Muscle layer of colon (tissue), 2 donors: ENCODE measurements at regions not wholly inside any gene's neighbourhood (a gene's known extent, or its start where the extent isn't known, plus 50 kb on each side); places are given as distances from the start of the nearest gene placed in this dataset.
"Not testable (repeated sequence)": the region's sequence is repeated elsewhere in the genome, so short reads cannot be mapped to it uniquely, and the experiment has no call there.

Experiments used
- H3K27ac ChIP-seq: one replicate; pipeline ENCODE4 v1.7.0; 2013; ENCODE audit warnings: low read depth, mild to moderate bottlenecking, low read length, moderate library complexity
- H3K27me3 ChIP-seq, 2 donors: one replicate each; pipeline ENCODE4 v1.7.0; 2013; ENCODE audit warnings: low read length in 2 of 2, mild to moderate bottlenecking in 2 of 2; ENCODE audit not compliant: insufficient read depth in 2 of 2, control insufficient read depth in 1 of 2
- H3K36me3 ChIP-seq: one replicate; pipeline ENCODE4 v1.7.0; 2013; ENCODE audit warnings: mild to moderate bottlenecking, low read length; ENCODE audit not compliant: insufficient read depth
- H3K4me1 ChIP-seq: one replicate; pipeline ENCODE4 v1.7.0; 2013; ENCODE audit warnings: mild to moderate bottlenecking, low read length; ENCODE audit not compliant: insufficient read depth
- H3K4me3 ChIP-seq, 2 donors: one replicate each; pipeline ENCODE4 v1.7.0; 2013; ENCODE audit warnings: low read length in 2 of 2, low read depth in 1 of 2, mild to moderate bottlenecking in 1 of 2, moderate library complexity in 1 of 2
- H3K9ac ChIP-seq: one replicate; pipeline ENCODE4 v1.7.0; 2013; ENCODE audit warnings: low read length
- H3K9me3 ChIP-seq: one replicate; pipeline ENCODE4 v1.7.0; 2013; ENCODE audit warnings: mild to moderate bottlenecking, low read length
- donor health status: abdominal sarcoma.
- donor health status: Adenocarcinoma of cecum.

GRCh38 chr1:118828038-118828437 is 160.1 kb downstream of the TBX15 start:
- H3K27ac ChIP-seq, result no peak overlapping the region
- no peak overlapping the region for H3K4me3 ChIP-seq
- no peaks in the 10 kb centered on the region for H3K9me3 ChIP-seq
- H3K36me3 ChIP-seq, result no peaks in the 10 kb centered on the region
- no peaks in the 10 kb centered on the region for H3K27me3 ChIP-seq
- no peak overlapping the region for H3K9ac ChIP-seq
- H3K4me1 ChIP-seq, result no peaks in the 10 kb centered on the region

GRCh38 chr1:118827636-118828035 is 160.5 kb downstream of the TBX15 start:
- Histone ChIP-seq H3K27me3 (no peaks in the 10 kb centered on the region), H3K4me3 (no peak overlapping the region), H3K9me3 (no peaks in the 10 kb centered on the region), H3K36me3 (no peaks in the 10 kb centered on the region), H3K4me1 (no peaks in the 10 kb centered on the region), H3K27ac (no peak overlapping the region), H3K9ac (no peak overlapping the region)

GRCh38 chr1:118827207-118827606 is 160.9 kb downstream of the TBX15 start:
- H3K27me3 ChIP-seq, result no peaks in the 10 kb centered on the region
- H3K4me1 ChIP-seq, result no peaks in the 10 kb centered on the region
- no peak overlapping the region for H3K9ac ChIP-seq
- no peaks in the 10 kb centered on the region for H3K9me3 ChIP-seq
- no peaks in the 10 kb centered on the region for H3K36me3 ChIP-seq
- H3K4me3 ChIP-seq, result no peak overlapping the region
- no peak overlapping the region for H3K27ac ChIP-seq

- Histone ChIP-seq H3K4me3 (no peak overlapping the region), H3K27ac (no peak overlapping the region), H3K9ac (no peak overlapping the region), H3K9me3 (no peaks in the 10 kb centered on the region), H3K36me3 (no peaks in the 10 kb centered on the region), H3K27me3 (no peaks in the 10 kb centered on the region), H3K4me1 (no peaks in the 10 kb centered on the region)
Measured at GRCh38 chr1:118826669-118827068, 161.5 kb downstream of the TBX15 start.

GRCh38 chr1:118825619-118826018 is 162.5 kb downstream of the TBX15 start:
- H3K36me3 ChIP-seq, result no peaks in the 10 kb centered on the region
- H3K4me1 ChIP-seq, result no peaks in the 10 kb centered on the region
- no peaks in the 10 kb centered on the region for H3K27me3 ChIP-seq
- H3K27ac ChIP-seq, result no peak overlapping the region
- H3K4me3 ChIP-seq, result no peak overlapping the region
- H3K9ac ChIP-seq, result no peak overlapping the region
- no peaks in the 10 kb centered on the region for H3K9me3 ChIP-seq

GRCh38 chr1:118821801-118822200 is 166.3 kb downstream of the TBX15 start:
- Histone ChIP-seq H3K27ac (no peak overlapping the region), H3K9me3 (no peaks in the 10 kb centered on the region), H3K9ac (no peak overlapping the region), H3K27me3 (no peaks in the 10 kb centered on the region), H3K4me1 (no peaks in the 10 kb centered on the region), H3K36me3 (no peaks in the 10 kb centered on the region), H3K4me3 (no peak overlapping the region)

GRCh38 chr1:118820864-118821263 is 167.3 kb downstream of the TBX15 start:
- no peak overlapping the region for H3K4me3 ChIP-seq
- H3K27ac ChIP-seq, result no peak overlapping the region
- no peaks in the 10 kb centered on the region for H3K9me3 ChIP-seq
- H3K9ac ChIP-seq, result no peak overlapping the region
- H3K27me3 ChIP-seq, result no peaks in the 10 kb centered on the region
- no peaks in the 10 kb centered on the region for H3K4me1 ChIP-seq
- H3K36me3 ChIP-seq, result no peaks in the 10 kb centered on the region

- H3K27ac ChIP-seq, result no peak overlapping the region
Measured at GRCh38 chr1:118815909-118816308, 172.2 kb downstream of the TBX15 start.

GRCh38 chr1:118812555-118812954 is 175.6 kb downstream of the TBX15 start:
- no peaks in the 10 kb centered on the region for H3K4me1 ChIP-seq
- no peaks in the 10 kb centered on the region for H3K9me3 ChIP-seq
- no peaks in the 10 kb centered on the region for H3K36me3 ChIP-seq
- no peak overlapping the region for H3K9ac ChIP-seq
- H3K4me3 ChIP-seq, result no peak overlapping the region
- no peak overlapping the region for H3K27ac ChIP-seq
- no peaks in the 10 kb centered on the region for H3K27me3 ChIP-seq

More at GRCh38 chr1:118815909-118816308, 172.2 kb downstream of the TBX15 start:
- Histone ChIP-seq H3K27me3 (no peaks in the 10 kb centered on the region), H3K4me1 (no peaks in the 10 kb centered on the region), H3K9me3 (no peaks in the 10 kb centered on the region), H3K9ac (no peak overlapping the region), H3K36me3 (no peaks in the 10 kb centered on the region), H3K4me3 (no peak overlapping the region)

GRCh38 chr1:118811156-118811555 is 177.0 kb downstream of the TBX15 start:
- no peak overlapping the region for H3K9ac ChIP-seq
- H3K27ac ChIP-seq, result no peak overlapping the region
- H3K9me3 ChIP-seq, result no peaks in the 10 kb centered on the region
- no peak overlapping the region for H3K4me3 ChIP-seq
- no peaks in the 10 kb centered on the region for H3K36me3 ChIP-seq
- no peaks in the 10 kb centered on the region for H3K4me1 ChIP-seq
- H3K27me3 ChIP-seq, result no peaks in the 10 kb centered on the region

- no peak overlapping the region for H3K9ac ChIP-seq
- H3K27me3 ChIP-seq, result no peaks in the 10 kb centered on the region
- H3K4me1 ChIP-seq, result no peaks in the 10 kb centered on the region
- H3K4me3 ChIP-seq, result no peak overlapping the region
- no peak overlapping the region for H3K27ac ChIP-seq
- no peaks in the 10 kb centered on the region for H3K9me3 ChIP-seq
- H3K36me3 ChIP-seq, result no peaks in the 10 kb centered on the region
Measured at GRCh38 chr1:118809586-118809985, 178.6 kb downstream of the TBX15 start.

GRCh38 chr1:118803128-118803527 is 185.0 kb downstream of the TBX15 start:
- H3K9ac ChIP-seq, H3K27me3 ChIP-seq, H3K36me3 ChIP-seq, H3K27ac ChIP-seq, H3K9me3 ChIP-seq, H3K4me3 ChIP-seq, H3K4me1 ChIP-seq: not testable (repeated sequence)
